HEK293 (cell line): ENCODE measurements at regions not wholly inside any gene's neighbourhood (a gene's known extent, or its start where the extent isn't known, plus 50 kb on each side); places are given as distances from the start of the nearest gene placed in this dataset.

ENCODE experiments used
- CTCF ChIA-PET: fragments of 350-600 bp; formaldehyde crosslinking; extraction: SDS; loops from one replicate; lab custom pipeline; 2021; ENCODE audit warnings: antibody characterized with exemption; lab: Yijun Ruan, JAX
- POLR2A ChIA-PET: fragments of 300-600 bp; formaldehyde crosslinking; extraction: SDS; loops from one replicate; lab custom pipeline; 2020; ENCODE audit warnings: antibody characterized with exemption, inconsistent platforms; lab: Yijun Ruan, JAX
- H3K27ac ChIP-seq: fragments of 200-500 bp; sonication (Bioruptor generic); 2 replicates; pipeline ENCODE4 v1.5.1; 2014; ENCODE audit warnings: low read depth, low read length, control low read depth, inconsistent platforms; ENCODE audit errors: extremely low read depth
- H3K36me3 ChIP-seq, 2 experiments: fragments of 200-500 bp in 1 of 2; sonication (Bioruptor generic) in 1 of 2; 1 replicate in 1 of 2; 2 replicates in 1 of 2; pipeline ENCODE4 v1.5.1; 2014 to 2017; ENCODE audit warnings: inconsistent platforms in 2 of 2, low read length in 2 of 2; ENCODE audit not compliant: control insufficient read depth in 2 of 2, insufficient read depth in 1 of 2
- H3K4me1 ChIP-seq: fragments of 200-500 bp; sonication (Bioruptor generic); 2 replicates; pipeline ENCODE4 v1.5.1; 2014; ENCODE audit warnings: mild to moderate bottlenecking, low read length, inconsistent platforms; ENCODE audit not compliant: control insufficient read depth, insufficient read depth
- H3K4me3 ChIP-seq: 2 replicates; pipeline ENCODE4 v1.5.1; 2011; ENCODE audit warnings: low read depth, mild to moderate bottlenecking, control low read depth, low read length, moderate library complexity
- H3K9me3 ChIP-seq: fragments of 200-500 bp; sonication (Bioruptor generic); 2 replicates; pipeline ENCODE4 v1.5.1; 2014; ENCODE audit warnings: low read depth, low read length, inconsistent platforms; ENCODE audit not compliant: control insufficient read depth, insufficient read depth
- BCL11A ChIP-seq: fragments of 450-650 bp; formaldehyde crosslinking; IDR thresholded peaks from 2 replicates; pipeline ENCODE4 v1.5.1; 2016; ENCODE audit warnings: low read depth, missing biosample characterization, missing genetic modification characterization
- KLF10 ChIP-seq: fragments of 450-650 bp; IDR thresholded peaks from 2 replicates; pipeline ENCODE4 v1.5.1; 2018; ENCODE audit warnings: missing biosample characterization, mild to moderate bottlenecking, missing genetic modification characterization
- OSR2 ChIP-seq: fragments of 450-650 bp; formaldehyde crosslinking; IDR thresholded peaks from 2 replicates; pipeline ENCODE4 v1.5.1; 2016; ENCODE audit warnings: missing biosample characterization, missing genetic modification characterization
- ZBTB1 ChIP-seq: fragments of 450-650 bp; formaldehyde crosslinking; IDR thresholded peaks from 2 replicates; pipeline ENCODE4 v1.5.1; 2016; ENCODE audit warnings: missing biosample characterization, missing genetic modification characterization
- ZBTB20 ChIP-seq: fragments of 450-650 bp; formaldehyde crosslinking; IDR thresholded peaks from 2 replicates; pipeline ENCODE4 v1.5.1; 2016; ENCODE audit warnings: missing biosample characterization, missing genetic modification characterization
- ZNF16 ChIP-seq: fragments of 450-650 bp; formaldehyde crosslinking; IDR thresholded peaks from 2 replicates; pipeline ENCODE4 v1.5.1; 2016; ENCODE audit warnings: low read depth, missing biosample characterization, missing genetic modification characterization
- ZNF211 ChIP-seq: fragments of 450-650 bp; formaldehyde crosslinking; IDR thresholded peaks from 2 replicates; pipeline ENCODE4 v1.5.1; 2016; ENCODE audit warnings: low read depth, missing biosample characterization, missing genetic modification characterization
- ZNF354C ChIP-seq: fragments of 450-650 bp; formaldehyde crosslinking; IDR thresholded peaks from 2 replicates; pipeline ENCODE4 v1.5.1; 2016; ENCODE audit warnings: missing biosample characterization, missing genetic modification characterization, low read depth, borderline replicate concordance
- ZNF530 ChIP-seq: fragments of 450-650 bp; formaldehyde crosslinking; IDR thresholded peaks from 2 replicates; pipeline ENCODE4 v1.5.1; 2016; ENCODE audit warnings: low read depth, missing biosample characterization, missing genetic modification characterization
- ZNF629 ChIP-seq: fragments of 450-650 bp; formaldehyde crosslinking; IDR thresholded peaks from 2 replicates; pipeline ENCODE4 v1.5.1; 2017; ENCODE audit warnings: missing biosample characterization, missing genetic modification characterization
- TF ChIP-seq, protein P1 (sequence below): fragments of 450-650 bp; formaldehyde crosslinking; IDR thresholded peaks from 2 replicates; pipeline ENCODE4 v1.5.1; 2016; ENCODE audit warnings: missing biosample characterization, missing genetic modification characterization, low read depth
- TF ChIP-seq, protein P2 (sequence below): fragments of 450-650 bp; formaldehyde crosslinking; IDR thresholded peaks from 2 replicates; pipeline ENCODE4 v1.5.1; 2016; ENCODE audit warnings: missing biosample characterization, missing genetic modification characterization
- TF ChIP-seq, protein P3 (sequence below): fragments of 450-650 bp; formaldehyde crosslinking; IDR thresholded peaks from 2 replicates; pipeline ENCODE4 v1.5.1; 2016; ENCODE audit warnings: missing biosample characterization, missing genetic modification characterization
- TF ChIP-seq, protein P4 (sequence below): fragments of 450-650 bp; formaldehyde crosslinking; IDR thresholded peaks from 2 replicates; pipeline ENCODE4 v1.5.1; 2016; ENCODE audit warnings: missing biosample characterization, missing genetic modification characterization, borderline replicate concordance
- TF ChIP-seq, protein P5 (sequence below): fragments of 450-650 bp; formaldehyde crosslinking; IDR thresholded peaks from 2 replicates; pipeline ENCODE4 v1.5.1; 2016; ENCODE audit warnings: missing biosample characterization, missing genetic modification characterization

DNA sequence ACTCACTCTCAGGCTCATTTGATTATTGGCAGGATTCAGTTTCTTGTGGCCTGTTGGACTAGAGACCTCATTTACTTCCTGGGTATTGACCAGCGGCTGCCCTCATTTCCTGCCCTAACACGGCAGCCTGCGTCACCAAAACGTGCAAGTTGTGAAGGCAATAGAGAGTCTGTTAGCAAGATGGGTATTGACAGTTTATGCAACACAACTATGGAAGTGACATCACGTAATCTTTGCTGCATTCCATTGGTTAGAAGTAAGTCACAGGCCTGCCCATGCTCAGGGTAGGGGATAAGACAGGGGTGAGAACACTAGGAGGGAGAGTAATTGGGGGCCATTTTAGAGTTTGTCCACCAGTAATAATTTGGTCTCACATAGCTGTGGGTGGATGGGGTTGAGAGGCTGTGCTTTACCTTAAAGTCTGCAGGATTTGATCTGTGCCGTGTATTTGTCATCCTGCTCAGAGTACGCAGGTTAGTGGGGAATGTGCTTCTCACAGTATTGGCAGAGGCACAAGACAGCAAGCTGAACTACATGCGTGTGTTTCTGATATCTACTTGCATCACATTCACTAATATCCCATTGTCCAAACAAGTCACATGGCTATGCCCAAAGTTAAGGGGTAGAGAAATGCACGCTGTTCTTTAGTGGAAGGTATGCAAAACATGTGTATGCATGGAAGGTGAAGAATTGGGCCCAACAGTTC lies 83.3 kb downstream of the EDEM1 start:
- H3K27ac ChIP-seq: no peak overlapping the region
- no peaks in the 10 kb centered on the region for H3K36me3 ChIP-seq
- H3K4me1 ChIP-seq: no peaks in the 10 kb centered on the region
- POLR2A ChIA-PET: no interaction called here
- CTCF ChIA-PET: no interaction called here
- TF ChIP-seq OSR2: no peak
- TF ChIP-seq ZNF629: no peak
- TF ChIP-seq, protein P1, sequence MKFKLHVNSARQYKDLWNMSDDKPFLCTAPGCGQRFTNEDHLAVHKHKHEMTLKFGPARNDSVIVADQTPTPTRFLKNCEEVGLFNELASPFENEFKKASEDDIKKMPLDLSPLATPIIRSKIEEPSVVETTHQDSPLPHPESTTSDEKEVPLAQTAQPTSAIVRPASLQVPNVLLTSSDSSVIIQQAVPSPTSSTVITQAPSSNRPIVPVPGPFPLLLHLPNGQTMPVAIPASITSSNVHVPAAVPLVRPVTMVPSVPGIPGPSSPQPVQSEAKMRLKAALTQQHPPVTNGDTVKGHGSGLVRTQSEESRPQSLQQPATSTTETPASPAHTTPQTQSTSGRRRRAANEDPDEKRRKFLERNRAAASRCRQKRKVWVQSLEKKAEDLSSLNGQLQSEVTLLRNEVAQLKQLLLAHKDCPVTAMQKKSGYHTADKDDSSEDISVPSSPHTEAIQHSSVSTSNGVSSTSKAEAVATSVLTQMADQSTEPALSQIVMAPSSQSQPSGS (tag by site-specific recombination): no peak
- TF ChIP-seq, protein P2, sequence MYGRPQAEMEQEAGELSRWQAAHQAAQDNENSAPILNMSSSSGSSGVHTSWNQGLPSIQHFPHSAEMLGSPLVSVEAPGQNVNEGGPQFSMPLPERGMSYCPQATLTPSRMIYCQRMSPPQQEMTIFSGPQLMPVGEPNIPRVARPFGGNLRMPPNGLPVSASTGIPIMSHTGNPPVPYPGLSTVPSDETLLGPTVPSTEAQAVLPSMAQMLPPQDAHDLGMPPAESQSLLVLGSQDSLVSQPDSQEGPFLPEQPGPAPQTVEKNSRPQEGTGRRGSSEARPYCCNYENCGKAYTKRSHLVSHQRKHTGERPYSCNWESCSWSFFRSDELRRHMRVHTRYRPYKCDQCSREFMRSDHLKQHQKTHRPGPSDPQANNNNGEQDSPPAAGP (tag by site-specific recombination): no peak
- TF ChIP-seq ZNF530 (tag by site-specific recombination): no peak
- TF ChIP-seq, protein P3, sequence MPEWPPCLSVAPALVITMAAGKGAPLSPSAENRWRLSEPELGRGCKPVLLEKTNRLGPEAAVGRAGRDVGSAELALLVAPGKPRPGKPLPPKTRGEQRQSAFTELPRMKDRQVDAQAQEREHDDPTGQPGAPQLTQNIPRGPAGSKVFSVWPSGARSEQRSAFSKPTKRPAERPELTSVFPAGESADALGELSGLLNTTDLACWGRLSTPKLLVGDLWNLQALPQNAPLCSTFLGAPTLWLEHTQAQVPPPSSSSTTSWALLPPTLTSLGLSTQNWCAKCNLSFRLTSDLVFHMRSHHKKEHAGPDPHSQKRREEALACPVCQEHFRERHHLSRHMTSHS (tag by site-specific recombination): no peak
- TF ChIP-seq, protein P4, sequence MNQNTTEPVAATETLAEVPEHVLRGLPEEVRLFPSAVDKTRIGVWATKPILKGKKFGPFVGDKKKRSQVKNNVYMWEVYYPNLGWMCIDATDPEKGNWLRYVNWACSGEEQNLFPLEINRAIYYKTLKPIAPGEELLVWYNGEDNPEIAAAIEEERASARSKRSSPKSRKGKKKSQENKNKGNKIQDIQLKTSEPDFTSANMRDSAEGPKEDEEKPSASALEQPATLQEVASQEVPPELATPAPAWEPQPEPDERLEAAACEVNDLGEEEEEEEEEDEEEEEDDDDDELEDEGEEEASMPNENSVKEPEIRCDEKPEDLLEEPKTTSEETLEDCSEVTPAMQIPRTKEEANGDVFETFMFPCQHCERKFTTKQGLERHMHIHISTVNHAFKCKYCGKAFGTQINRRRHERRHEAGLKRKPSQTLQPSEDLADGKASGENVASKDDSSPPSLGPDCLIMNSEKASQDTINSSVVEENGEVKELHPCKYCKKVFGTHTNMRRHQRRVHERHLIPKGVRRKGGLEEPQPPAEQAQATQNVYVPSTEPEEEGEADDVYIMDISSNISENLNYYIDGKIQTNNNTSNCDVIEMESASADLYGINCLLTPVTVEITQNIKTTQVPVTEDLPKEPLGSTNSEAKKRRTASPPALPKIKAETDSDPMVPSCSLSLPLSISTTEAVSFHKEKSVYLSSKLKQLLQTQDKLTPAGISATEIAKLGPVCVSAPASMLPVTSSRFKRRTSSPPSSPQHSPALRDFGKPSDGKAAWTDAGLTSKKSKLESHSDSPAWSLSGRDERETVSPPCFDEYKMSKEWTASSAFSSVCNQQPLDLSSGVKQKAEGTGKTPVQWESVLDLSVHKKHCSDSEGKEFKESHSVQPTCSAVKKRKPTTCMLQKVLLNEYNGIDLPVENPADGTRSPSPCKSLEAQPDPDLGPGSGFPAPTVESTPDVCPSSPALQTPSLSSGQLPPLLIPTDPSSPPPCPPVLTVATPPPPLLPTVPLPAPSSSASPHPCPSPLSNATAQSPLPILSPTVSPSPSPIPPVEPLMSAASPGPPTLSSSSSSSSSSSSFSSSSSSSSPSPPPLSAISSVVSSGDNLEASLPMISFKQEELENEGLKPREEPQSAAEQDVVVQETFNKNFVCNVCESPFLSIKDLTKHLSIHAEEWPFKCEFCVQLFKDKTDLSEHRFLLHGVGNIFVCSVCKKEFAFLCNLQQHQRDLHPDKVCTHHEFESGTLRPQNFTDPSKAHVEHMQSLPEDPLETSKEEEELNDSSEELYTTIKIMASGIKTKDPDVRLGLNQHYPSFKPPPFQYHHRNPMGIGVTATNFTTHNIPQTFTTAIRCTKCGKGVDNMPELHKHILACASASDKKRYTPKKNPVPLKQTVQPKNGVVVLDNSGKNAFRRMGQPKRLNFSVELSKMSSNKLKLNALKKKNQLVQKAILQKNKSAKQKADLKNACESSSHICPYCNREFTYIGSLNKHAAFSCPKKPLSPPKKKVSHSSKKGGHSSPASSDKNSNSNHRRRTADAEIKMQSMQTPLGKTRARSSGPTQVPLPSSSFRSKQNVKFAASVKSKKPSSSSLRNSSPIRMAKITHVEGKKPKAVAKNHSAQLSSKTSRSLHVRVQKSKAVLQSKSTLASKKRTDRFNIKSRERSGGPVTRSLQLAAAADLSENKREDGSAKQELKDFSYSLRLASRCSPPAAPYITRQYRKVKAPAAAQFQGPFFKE: no peak
- TF ChIP-seq, protein P5, sequence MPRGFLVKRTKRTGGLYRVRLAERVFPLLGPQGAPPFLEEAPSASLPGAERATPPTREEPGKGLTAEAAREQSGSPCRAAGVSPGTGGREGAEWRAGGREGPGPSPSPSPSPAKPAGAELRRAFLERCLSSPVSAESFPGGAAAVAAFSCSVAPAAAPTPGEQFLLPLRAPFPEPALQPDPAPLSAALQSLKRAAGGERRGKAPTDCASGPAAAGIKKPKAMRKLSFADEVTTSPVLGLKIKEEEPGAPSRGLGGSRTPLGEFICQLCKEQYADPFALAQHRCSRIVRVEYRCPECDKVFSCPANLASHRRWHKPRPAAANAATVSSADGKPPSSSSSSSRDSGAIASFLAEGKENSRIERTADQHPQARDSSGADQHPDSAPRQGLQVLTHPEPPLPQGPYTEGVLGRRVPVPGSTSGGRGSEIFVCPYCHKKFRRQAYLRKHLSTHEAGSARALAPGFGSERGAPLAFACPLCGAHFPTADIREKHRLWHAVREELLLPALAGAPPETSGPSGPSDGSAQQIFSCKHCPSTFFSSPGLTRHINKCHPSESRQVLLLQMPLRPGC (tag by site-specific recombination): no peak
- TF ChIP-seq KLF10 (tag by site-specific recombination): no peak
- TF ChIP-seq ZBTB20 (tag by site-specific recombination): no peak
- TF ChIP-seq ZNF16 (tag by site-specific recombination): no peak
- no peak for TF ChIP-seq ZBTB1 (tag by site-specific recombination)
- no peak for TF ChIP-seq ZNF211 (tag by site-specific recombination)
- no peak for TF ChIP-seq ZNF354C (tag by site-specific recombination)
- no peak for TF ChIP-seq BCL11A (tag by site-specific recombination)
- H3K9me3 ChIP-seq: no peaks in the 10 kb centered on the region
- H3K4me3 ChIP-seq: no peak overlapping the region
